ENCODE measurements at regions not wholly inside any gene's neighbourhood (a gene's known extent, or its start where the extent isn't known, plus 50 kb on each side); places are given as distances from the start of the nearest gene placed in this dataset.
"Not testable (repeated sequence)": the region's sequence is repeated elsewhere in the genome, so short reads cannot be mapped to it uniquely, and the experiment has no call there.

DNA sequence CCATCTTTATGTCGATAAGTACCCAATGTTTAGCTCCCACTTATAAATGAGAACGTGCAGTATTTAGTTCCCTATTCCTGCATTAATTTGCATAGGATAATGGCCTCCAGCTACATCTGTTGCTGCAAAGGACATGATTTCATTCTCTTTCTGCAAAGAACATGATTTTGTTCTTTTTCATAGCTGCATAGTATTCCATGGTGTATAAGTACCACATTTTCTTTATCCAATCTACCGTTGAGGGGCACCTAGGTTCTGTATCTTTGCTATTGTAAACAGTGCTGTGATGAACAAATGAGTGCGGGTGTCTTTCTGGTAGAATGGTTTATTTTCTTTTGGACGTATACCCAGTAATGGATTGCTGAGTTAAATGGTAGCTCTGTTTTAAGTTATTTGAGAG lies 63.0 kb downstream of the HLX start:
- DNase-seq (ENCODE audit: missing footprints) (no peak), ATAC-seq (no peak)
- intact Hi-C loops (cut with DNase I), result no loop called here

GRCh38 chr1:220942914-220943313 lies 63.7 kb downstream of the HLX start:
- DNase-seq (ENCODE audit: missing footprints); ATAC-seq; intact Hi-C loops (cut with DNase I): not testable (repeated sequence)

- intact Hi-C loops (cut with DNase I), result no loop called here
- no peak for ATAC-seq
- DNase-seq (ENCODE audit: missing footprints), result no peak
Measured at GRCh38 chr1:220943319-220943996, 64.2 kb downstream of the HLX start.

DNA sequence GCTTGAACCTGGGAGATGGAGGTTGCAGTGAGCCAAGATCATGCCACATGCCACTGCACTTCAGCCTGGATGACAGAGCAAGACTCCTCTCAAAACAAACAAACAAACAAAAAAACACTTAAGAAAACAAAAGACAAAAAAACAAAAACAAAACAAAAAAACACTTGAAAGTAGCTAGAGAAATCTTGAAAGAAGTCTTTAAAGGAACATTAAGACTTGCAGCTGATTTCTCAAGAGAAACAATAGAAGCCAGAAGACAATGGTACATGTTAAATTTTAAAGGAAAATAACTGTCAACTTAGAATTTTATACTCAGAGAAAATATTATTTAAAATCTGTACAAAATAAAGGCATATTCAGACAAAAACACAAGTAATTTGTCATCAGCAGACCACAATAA lies 71.3 kb downstream of the HLX start:
- intact Hi-C loops (cut with DNase I), result no loop called here
- ATAC-seq (no peak), DNase-seq (ENCODE audit: missing footprints) (no peak)

GRCh38 chr1:220952961-220953643 lies 73.9 kb downstream of the HLX start:
- ATAC-seq (no peak), DNase-seq (ENCODE audit: missing footprints) (no peak)
- intact Hi-C loops (cut with DNase I), result no loop called here

GRCh38 chr1:220954321-220955075 lies 75.3 kb downstream of the HLX start:
- ATAC-seq (no peak), DNase-seq (ENCODE audit: missing footprints) (no peak)
- intact Hi-C loops (cut with DNase I), result no loop called here

GRCh38 chr1:220955116-220955515 lies 75.9 kb downstream of the HLX start:
- intact Hi-C loops (cut with DNase I), result no loop called here
- DNase-seq (ENCODE audit: missing footprints) (no peak), ATAC-seq (no peak)

DNA sequence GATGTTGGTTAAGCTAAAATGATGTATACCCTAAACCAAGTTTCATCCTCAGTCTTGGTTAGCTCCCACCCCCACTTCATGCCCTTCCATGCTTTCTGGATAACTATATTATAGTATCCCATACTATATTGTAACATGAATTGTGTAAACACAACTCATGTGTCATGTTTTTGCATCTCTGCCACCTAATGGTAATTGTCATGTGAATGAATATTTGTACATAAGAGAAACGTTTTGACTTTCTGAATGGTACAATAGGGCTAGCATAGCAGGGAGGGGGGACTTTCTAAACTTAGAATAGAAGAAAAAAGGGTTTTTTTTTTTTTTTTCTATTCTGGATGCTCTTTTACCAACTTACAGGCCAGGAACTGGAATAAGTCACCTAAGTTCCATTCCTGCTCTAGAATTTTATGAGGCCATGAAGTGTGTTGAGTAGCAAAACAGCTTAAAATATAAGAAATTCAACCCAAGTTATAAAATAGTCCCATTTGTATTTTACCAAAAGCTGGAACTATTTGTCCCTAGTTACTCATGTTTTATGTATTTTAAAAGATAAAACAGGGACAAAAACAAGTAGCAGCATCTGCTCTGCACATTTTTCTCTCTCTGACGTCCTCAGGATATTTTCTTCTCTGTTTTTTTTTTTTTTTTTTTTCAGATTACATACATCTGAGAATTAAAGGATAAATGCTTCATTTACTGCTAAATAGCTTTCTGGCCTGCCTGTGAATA lies 77.4 kb downstream of the HLX start:
- intact Hi-C loops (cut with DNase I), result no loop called here
- peak; percentile 20 for ATAC-seq
- no peak for DNase-seq (ENCODE audit: missing footprints)

- ATAC-seq (peak; percentile 87), DNase-seq (ENCODE audit: missing footprints) (no peak)
- intact Hi-C loops (cut with DNase I), result no loop called here
Measured at GRCh38 chr1:220957233-220957605, 78.0 kb downstream of the HLX start.

DNA sequence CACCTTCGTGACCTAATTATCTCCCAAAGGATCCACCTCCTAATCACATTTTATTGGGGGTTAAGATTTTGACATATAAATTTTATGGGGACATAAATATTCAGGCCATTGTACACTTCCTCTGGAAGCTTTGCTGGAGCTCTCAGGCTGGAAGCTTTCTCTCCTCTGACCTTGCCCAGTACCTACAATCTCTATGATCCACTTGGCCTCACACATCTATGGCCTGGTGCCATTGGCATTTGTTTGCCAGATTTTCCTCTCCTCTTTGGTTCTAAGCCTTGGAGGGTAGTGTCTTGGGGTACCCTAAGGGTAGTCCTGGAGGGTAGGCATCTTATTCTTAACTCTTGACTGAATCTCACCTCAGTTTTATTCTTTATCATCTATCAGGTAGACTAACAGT lies 79.0 kb downstream of the HLX start:
- DNase-seq (ENCODE audit: missing footprints) (no peak), ATAC-seq (no peak)
- intact Hi-C loops (cut with DNase I), result no loop called here

GRCh38 chr1:220962031-220962751 lies 82.9 kb downstream of the HLX start:
- no peak for DNase-seq (ENCODE audit: missing footprints)
- intact Hi-C loops (cut with DNase I), result no loop called here
- no peak for ATAC-seq

DNA sequence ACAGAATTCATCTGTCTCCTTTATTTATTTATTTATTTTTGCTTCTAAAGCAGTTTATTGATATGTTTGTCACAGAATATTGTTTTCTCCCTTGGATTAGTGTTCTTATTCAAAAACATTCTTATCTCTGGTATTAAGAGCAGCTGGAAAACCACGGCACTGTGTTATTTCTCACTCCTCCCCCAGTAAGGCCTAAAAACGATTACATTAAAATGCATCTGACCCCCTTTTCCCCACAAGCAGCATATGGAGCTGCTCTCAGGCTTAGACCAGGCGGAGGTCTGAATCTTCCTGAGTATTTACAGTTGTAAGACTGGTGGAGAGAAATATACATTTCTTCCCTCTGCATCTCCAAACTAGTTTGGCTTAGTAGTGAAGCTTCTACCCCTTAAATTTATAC lies 86.8 kb downstream of the HLX start:
- intact Hi-C loops (cut with DNase I), result no loop called here
- no peak for ATAC-seq
- DNase-seq (ENCODE audit: missing footprints), result no peak

GRCh38 chr1:220966473-220966872 lies 87.2 kb downstream of the HLX start:
- DNase-seq (ENCODE audit: missing footprints), result no peak
- intact Hi-C loops (cut with DNase I), result no loop called here
- no peak for ATAC-seq

DNA sequence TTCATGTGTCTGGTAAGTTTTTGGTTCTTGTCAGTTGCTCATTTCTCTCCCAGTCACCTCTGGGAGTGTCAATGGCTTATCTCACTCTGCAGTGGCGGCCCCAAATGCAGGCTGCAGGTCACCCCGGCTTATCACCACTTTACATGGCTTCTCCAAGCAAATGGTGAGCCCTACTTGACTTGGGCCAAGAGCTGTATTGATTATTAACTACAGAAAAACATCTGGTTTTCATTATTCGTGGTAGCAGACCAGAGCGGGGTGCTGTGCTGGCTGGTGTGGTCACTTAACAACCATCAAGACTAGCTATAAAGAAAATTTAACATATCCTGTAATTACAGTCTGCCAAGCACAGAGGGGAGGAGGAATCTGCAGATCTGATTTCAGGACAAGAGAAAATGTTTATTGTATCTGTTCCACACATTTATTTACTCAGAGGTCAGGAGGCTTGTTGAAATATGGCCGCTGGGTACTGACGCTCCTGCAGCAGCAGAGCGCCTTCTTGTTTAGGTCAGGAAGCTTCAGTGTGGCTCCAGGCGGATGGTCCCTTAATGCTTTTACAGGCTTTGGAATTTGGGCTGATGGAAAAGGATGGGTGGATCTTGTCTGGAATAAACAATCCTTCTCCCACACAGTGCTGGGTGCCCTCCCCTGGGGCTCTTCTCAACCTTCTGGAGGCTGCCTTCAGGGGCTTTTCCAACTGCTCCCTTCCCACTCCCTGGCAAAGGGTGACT lies 87.8 kb downstream of the HLX start:
- DNase-seq (ENCODE audit: missing footprints) (no peak), ATAC-seq (no peak)
- intact Hi-C loops (cut with DNase I), result no loop called here

GRCh38 chr1:220967911-220968310 lies 88.7 kb downstream of the HLX start:
- no peak for ATAC-seq
- intact Hi-C loops (cut with DNase I), result no loop called here
- DNase-seq (ENCODE audit: missing footprints), result no peak

DNA sequence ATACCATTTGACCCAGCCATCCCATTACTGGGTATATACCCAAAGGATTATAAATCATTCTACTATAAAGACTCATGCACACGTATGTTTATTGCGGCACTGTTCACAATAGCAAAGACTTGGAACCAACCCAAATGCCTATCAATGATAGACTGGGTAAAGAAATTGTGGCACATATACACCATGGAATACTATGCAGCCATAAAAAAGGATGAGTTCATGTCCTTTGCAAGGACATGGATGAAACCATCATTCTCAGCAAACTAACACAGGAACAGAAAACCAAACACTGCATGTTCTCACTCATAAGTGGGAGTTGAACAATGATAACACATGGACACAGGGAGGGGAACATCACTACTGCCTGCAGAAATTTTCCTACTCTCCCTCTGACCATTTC lies 90.0 kb downstream of the HLX start:
- intact Hi-C loops (cut with DNase I); ATAC-seq; DNase-seq (ENCODE audit: missing footprints): not testable (repeated sequence)

- ATAC-seq (no peak), DNase-seq (ENCODE audit: missing footprints) (no peak)
- intact Hi-C loops (cut with DNase I), result no loop called here
Measured at GRCh38 chr1:220970311-220970710, 91.1 kb downstream of the HLX start.

GRCh38 chr1:220971221-220971620 lies 92.0 kb downstream of the HLX start:
- DNase-seq (ENCODE audit: missing footprints), result no peak
- intact Hi-C loops (cut with DNase I), result no loop called here
- ATAC-seq, result no peak
